ENCODE measurements at regions not wholly inside any gene's neighbourhood (a gene's known extent, or its start where the extent isn't known, plus 50 kb on each side); places are given as distances from the start of the nearest gene placed in this dataset.

GRCh38 chr2:100682536-100682935 lies 119.7 kb downstream of the PDCL3 start:
- TF ChIP-seq PRDM1 (tag by site-specific recombination; IDR thresholded peaks at IDR 0.05) (no peak), ZNF549 (tag by site-specific recombination; IDR thresholded peaks at IDR 0.05) (no peak), ZNF548 (tag by site-specific recombination; IDR thresholded peaks at IDR 0.05) (no peak)
- TF ChIP-seq, protein P1, sequence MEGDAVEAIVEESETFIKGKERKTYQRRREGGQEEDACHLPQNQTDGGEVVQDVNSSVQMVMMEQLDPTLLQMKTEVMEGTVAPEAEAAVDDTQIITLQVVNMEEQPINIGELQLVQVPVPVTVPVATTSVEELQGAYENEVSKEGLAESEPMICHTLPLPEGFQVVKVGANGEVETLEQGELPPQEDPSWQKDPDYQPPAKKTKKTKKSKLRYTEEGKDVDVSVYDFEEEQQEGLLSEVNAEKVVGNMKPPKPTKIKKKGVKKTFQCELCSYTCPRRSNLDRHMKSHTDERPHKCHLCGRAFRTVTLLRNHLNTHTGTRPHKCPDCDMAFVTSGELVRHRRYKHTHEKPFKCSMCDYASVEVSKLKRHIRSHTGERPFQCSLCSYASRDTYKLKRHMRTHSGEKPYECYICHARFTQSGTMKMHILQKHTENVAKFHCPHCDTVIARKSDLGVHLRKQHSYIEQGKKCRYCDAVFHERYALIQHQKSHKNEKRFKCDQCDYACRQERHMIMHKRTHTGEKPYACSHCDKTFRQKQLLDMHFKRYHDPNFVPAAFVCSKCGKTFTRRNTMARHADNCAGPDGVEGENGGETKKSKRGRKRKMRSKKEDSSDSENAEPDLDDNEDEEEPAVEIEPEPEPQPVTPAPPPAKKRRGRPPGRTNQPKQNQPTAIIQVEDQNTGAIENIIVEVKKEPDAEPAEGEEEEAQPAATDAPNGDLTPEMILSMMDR (tag by site-specific recombination; IDR thresholded peaks at IDR 0.05) = no peak
- TF ChIP-seq, protein P2, sequence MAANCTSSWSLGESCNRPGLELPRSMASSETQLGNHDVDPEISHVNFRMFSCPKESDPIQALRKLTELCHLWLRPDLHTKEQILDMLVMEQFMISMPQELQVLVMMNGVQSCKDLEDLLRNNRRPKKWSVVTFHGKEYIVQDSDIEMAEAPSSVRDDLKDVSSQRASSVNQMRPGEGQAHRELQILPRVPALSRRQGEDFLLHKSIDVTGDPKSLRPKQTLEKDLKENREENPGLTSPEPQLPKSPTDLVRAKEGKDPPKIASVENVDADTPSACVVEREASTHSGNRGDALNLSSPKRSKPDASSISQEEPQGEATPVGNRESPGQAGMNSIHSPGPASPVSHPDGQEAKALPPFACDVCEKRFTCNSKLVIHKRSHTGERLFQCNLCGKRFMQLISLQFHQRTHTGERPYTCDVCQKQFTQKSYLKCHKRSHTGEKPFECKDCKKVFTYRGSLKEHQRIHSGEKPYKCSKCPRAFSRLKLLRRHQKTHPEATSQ (tag by site-specific recombination; IDR thresholded peaks at IDR 0.05) = no peak

All from HEK293 (cell line).